ENCODE measurements at regions not wholly inside any gene's neighbourhood (a gene's known extent, or its start where the extent isn't known, plus 50 kb on each side); places are given as distances from the start of the nearest gene placed in this dataset.

DNA sequence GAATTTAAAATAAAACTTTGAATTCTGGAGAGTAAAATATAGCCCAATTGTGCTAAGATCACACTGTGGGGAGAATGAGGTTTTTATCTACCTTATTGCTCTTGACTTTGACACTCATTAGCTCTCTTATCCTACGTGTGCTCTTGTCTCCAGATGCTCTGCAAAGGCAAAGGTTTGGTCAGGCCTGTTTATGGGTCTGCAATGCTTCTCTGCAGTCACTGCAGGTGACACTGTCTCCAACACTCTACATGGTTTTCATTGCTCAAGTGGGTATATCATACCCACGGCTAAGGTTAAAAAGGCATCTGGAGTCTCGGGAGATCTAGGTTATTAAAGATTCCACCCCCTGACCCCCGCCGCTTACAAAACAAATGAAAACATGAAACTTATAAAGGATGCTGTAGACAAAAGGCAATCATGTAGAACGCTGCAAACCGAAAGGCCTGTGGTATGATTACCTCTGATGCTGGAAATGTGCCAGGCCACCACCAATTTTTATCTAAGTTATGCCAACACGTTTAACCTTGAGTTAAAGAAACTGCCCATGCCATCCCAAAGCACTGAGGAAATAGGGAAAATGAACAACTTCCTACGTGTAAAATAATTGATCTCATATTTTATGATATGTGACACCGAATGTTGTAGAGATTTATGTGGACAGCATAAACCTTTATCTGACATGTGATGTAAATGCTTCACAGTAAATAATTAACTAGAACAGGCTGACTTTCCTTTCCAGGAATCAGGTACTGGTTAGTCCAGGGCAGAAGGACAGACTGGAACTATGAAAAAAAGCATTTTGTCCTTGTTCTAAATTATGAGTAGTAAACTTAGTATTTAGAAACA lies 238.2 kb upstream of the NOX3 start:
- H3K4me3 ChIP-seq, result no peak overlapping the region
- peaks cover 12% of the 10 kb centered on the region for H3K4me1 ChIP-seq (ENCODE audit: low read depth)
- no peaks in the 10 kb centered on the region for H3K9me3 ChIP-seq
- intact Hi-C loops (cut with DNase I, micrococcal nuclease), result no loop called here
- no peaks in the 10 kb centered on the region for H3K36me3 ChIP-seq (ENCODE audit: low read depth)
- ATAC-seq (peak; percentile 96), DNase-seq (peak in 2 of 3 donors; percentile 29 to 66)
- TF ChIP-seq, protein P1, sequence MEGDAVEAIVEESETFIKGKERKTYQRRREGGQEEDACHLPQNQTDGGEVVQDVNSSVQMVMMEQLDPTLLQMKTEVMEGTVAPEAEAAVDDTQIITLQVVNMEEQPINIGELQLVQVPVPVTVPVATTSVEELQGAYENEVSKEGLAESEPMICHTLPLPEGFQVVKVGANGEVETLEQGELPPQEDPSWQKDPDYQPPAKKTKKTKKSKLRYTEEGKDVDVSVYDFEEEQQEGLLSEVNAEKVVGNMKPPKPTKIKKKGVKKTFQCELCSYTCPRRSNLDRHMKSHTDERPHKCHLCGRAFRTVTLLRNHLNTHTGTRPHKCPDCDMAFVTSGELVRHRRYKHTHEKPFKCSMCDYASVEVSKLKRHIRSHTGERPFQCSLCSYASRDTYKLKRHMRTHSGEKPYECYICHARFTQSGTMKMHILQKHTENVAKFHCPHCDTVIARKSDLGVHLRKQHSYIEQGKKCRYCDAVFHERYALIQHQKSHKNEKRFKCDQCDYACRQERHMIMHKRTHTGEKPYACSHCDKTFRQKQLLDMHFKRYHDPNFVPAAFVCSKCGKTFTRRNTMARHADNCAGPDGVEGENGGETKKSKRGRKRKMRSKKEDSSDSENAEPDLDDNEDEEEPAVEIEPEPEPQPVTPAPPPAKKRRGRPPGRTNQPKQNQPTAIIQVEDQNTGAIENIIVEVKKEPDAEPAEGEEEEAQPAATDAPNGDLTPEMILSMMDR (IDR thresholded peaks at IDR 0.05), result no peak

GRCh38 chr6:155690820-155691219 lies 235.2 kb upstream of the NOX3 start:
- ATAC-seq (no peak), DNase-seq (no peak)
- Histone ChIP-seq H3K4me1 (ENCODE audit: low read depth) (peaks cover 12% of the 10 kb centered on the region), H3K4me3 (no peak overlapping the region), H3K9me3 (no peaks in the 10 kb centered on the region), H3K36me3 (ENCODE audit: low read depth) (no peaks in the 10 kb centered on the region)
- TF ChIP-seq, protein P1 (IDR thresholded peaks at IDR 0.05), result no peak
- intact Hi-C loops (cut with DNase I, micrococcal nuclease), result no loop called here

DNA sequence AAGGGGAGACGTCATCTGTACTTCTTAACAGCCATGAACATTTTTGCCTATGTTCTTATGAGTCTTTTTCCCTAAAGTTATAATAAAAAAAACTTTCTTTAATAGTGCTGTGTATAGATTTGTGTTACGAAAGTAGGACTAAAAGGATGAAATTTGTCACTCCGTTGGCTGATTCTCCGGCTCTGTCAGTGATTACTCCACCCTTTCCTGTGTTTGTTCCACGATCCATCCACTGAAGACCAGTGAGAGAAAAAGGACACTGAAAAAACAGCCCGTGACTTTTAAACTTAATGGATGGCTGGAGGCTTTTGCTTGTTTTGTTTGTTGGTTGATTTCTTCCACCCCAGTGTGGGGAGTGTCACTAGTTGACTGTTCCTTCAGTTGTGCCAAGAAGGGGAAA lies 232.0 kb upstream of the NOX3 start:
- TF ChIP-seq, protein P1 (IDR thresholded peaks at IDR 0.05), result no peak
- Histone ChIP-seq H3K4me1 (ENCODE audit: low read depth) (no peaks in the 10 kb centered on the region), H3K9me3 (no peaks in the 10 kb centered on the region), H3K4me3 (no peak overlapping the region), H3K36me3 (ENCODE audit: low read depth) (no peaks in the 10 kb centered on the region)
- no peak for ATAC-seq
- no peak for DNase-seq
- intact Hi-C loops (cut with DNase I, micrococcal nuclease), result no loop called here

DNA sequence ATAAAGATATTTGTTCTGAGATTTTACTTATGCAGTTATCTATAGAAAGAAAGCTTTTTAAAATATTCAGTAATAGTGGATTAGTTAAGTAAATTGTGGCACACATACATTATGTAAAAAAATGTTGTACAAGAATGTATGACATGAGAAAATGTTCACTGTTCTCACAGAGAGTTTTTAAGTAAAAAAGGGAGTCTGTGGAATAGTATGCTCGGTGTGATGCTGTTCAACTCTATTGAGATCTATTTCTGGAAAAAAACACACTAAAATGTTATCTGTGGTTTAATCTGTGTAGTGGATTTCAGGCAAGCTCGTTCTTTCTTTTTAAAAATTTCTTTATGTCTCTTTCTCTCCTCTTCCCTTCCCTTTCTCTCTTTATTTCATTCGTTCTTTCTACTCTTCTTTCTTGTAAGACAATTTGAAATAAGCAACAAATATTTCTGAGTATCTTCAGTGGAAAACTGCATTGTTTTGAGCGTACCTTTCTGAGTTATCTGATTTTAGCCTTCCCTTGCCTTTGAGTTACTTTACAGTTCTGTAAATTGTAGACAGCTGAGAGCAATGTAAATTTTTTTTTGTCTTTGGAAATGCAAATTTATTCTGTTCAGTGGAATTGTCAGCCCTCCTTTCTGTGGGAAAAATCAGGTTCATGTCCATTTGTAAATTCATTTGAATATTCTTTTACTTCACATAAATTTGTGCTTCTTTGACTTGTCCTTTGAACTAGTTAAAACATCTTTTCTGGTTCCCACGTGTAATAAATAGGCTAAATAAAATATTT lies 229.0 kb upstream of the NOX3 start:
- H3K36me3 ChIP-seq (ENCODE audit: low read depth), result no peaks in the 10 kb centered on the region
- intact Hi-C loops (cut with DNase I, micrococcal nuclease), result no loop called here

GRCh38 chr6:155678361-155678760 lies 222.7 kb upstream of the NOX3 start:
- TF ChIP-seq, protein P1 (IDR thresholded peaks at IDR 0.05), result no peak
- Histone ChIP-seq H3K9me3 (no peaks in the 10 kb centered on the region), H3K4me1 (ENCODE audit: low read depth) (no peaks in the 10 kb centered on the region), H3K4me3 (no peak overlapping the region), H3K36me3 (ENCODE audit: low read depth) (no peaks in the 10 kb centered on the region)
- ATAC-seq (no peak), DNase-seq (no peak)
- intact Hi-C loops (cut with DNase I, micrococcal nuclease), result no loop called here

More for the DNA sequence above, 229.0 kb upstream of the NOX3 start:
- TF ChIP-seq, protein P1 (IDR thresholded peaks at IDR 0.05), result no peak
- Histone ChIP-seq H3K4me3 (no peak overlapping the region), H3K9me3 (no peaks in the 10 kb centered on the region), H3K4me1 (ENCODE audit: low read depth) (no peaks in the 10 kb centered on the region)
- ATAC-seq, result no peak
- no peak for DNase-seq

All from mucosa of descending colon (tissue), 3 donors.